Mucosa of stomach (tissue), 1 donor: ENCODE measurements at regions not wholly inside any gene's neighbourhood (a gene's known extent, or its start where the extent isn't known, plus 50 kb on each side); places are given as distances from the start of the nearest gene placed in this dataset.
"Not testable (repeated sequence)": the region's sequence is repeated elsewhere in the genome, so short reads cannot be mapped to it uniquely, and the experiment has no call there.

Experiments used
- H3K27me3 ChIP-seq: one replicate; pipeline ENCODE4 v1.7.0; 2013; ENCODE audit warnings: mild to moderate bottlenecking, low read length; ENCODE audit not compliant: control insufficient read depth, insufficient read depth
- H3K36me3 ChIP-seq: one replicate; pipeline ENCODE4 v1.7.0; 2013; ENCODE audit warnings: low read length; ENCODE audit not compliant: control insufficient read depth, insufficient read depth
- H3K4me1 ChIP-seq: one replicate; pipeline ENCODE4 v1.7.0; 2013; ENCODE audit warnings: mild to moderate bottlenecking, low read length; ENCODE audit not compliant: control insufficient read depth, insufficient read depth
- H3K4me3 ChIP-seq: one replicate; pipeline ENCODE4 v1.7.0; 2013; ENCODE audit warnings: low read length
- H3K9ac ChIP-seq: one replicate; pipeline ENCODE4 v1.7.0; 2013; ENCODE audit warnings: mild to moderate bottlenecking, low read length, moderate library complexity
- H3K9me3 ChIP-seq: one replicate; pipeline ENCODE4 v1.7.0; 2013; ENCODE audit warnings: mild to moderate bottlenecking, low read length, moderate library complexity; ENCODE audit not compliant: control insufficient read depth
- donor health status: Pancreatic carcinoma.

DNA sequence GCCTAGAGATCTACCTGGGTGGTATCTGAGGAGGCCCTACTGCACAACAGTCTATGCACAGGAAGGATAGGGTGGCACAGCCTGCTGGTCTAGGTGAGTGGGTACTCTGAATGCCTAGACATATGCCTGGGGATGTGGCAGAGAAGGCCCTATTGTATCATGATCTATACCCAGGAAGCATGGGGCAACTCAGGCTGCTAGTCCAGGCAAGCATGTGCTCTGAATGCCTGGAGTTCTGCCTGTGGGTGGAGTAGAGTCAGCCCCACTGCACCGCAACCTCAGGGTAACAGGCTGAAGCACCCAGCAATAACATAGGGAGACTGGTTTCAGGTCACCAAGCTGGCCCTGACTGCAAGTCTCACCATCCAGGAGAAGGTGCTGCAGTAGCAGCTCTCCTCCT lies 224.7 kb downstream of the MFSD1 start:
- Histone ChIP-seq H3K4me3 (no peak overlapping the region), H3K36me3 (no peaks in the 10 kb centered on the region), H3K9me3 (no peaks in the 10 kb centered on the region), H3K9ac (no peak overlapping the region), H3K4me1 (no peaks in the 10 kb centered on the region), H3K27me3 (no peaks in the 10 kb centered on the region)

DNA sequence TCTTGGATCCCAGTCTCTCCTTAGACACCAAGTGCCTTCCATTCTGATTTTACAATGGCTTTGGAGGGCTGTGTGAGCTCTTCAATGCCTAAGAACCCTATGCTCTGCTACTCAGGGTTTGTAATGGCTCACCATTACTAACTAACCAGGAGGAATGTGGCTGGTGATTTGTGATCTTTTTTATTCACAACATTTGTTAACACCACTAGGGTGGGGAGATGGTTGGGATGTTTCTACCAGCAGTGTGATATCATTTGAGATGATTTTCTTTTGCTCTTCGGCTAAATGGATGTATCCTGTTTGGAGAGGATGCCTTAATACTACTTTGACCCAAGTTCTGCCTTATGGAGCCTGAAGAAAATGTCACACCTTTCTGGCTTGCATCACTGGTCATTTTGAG lies 226.9 kb downstream of the MFSD1 start:
- Histone ChIP-seq H3K27me3 (no peaks in the 10 kb centered on the region), H3K4me3 (no peak overlapping the region), H3K4me1 (no peaks in the 10 kb centered on the region), H3K9ac (no peak overlapping the region), H3K36me3 (no peaks in the 10 kb centered on the region), H3K9me3 (no peaks in the 10 kb centered on the region)

DNA sequence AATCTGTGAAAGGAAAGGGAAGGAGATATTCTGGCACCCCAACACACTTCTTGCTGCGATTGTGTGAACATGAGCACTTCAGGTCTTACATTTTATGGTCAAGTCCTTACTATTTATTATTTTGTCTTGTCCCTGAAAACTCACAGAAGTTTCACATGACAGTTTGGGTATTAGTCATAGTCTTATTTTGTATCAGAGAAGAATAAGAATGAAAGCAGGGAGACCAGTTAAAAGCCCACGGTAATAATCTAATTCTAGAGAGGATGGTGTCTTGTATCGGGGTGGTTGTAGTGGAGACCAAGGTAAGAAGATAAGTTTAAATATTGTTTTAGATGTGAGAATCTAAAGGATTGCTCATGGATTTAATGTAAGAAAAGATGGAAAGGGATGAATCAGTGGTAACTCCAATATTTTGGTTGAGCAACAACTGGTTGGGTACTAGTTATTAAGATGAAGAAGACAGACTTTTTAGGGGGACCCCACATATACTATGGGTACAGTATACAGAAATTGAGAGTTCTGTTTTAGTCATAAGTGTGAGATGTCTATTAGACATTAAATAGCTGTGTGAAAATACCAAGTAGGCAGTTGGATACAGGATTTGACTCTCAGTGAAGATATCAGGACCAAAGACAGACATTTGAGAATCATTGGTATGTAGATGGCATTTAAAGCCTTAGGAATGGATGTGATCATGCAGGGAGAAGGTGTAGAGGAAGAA lies 227.6 kb downstream of the MFSD1 start:
- Histone ChIP-seq H3K4me1 (no peaks in the 10 kb centered on the region), H3K4me3 (no peak overlapping the region), H3K36me3 (no peaks in the 10 kb centered on the region), H3K9ac (no peak overlapping the region), H3K9me3 (no peaks in the 10 kb centered on the region), H3K27me3 (no peaks in the 10 kb centered on the region)

DNA sequence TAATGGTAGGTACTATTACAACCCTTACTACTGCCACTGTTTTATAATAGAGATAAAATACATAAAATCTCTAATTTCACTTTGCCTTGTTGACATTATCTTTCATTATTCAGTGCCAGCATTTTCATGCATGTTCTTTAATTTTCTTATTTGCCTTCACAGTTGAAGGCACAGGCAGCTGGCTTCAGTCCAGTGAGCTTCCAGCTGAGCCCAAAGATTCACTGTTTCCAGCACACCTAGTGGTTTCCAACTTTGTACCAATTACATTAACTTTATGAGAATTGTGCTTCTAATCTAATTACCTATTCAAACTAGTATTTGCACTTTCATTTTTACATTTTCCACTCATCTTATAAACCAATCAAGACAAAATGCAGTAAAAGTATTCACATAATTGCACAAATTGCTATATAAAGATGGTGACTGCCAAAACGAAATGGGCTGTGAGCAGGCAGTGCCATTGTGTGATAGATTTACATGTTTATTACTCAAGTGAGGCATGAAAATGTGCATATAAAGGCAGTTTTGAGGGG lies 228.3 kb downstream of the MFSD1 start:
- Histone ChIP-seq H3K27me3 (no peaks in the 10 kb centered on the region), H3K36me3 (no peaks in the 10 kb centered on the region), H3K9ac (no peak overlapping the region), H3K4me3 (no peak overlapping the region), H3K4me1 (no peaks in the 10 kb centered on the region), H3K9me3 (no peaks in the 10 kb centered on the region)

DNA sequence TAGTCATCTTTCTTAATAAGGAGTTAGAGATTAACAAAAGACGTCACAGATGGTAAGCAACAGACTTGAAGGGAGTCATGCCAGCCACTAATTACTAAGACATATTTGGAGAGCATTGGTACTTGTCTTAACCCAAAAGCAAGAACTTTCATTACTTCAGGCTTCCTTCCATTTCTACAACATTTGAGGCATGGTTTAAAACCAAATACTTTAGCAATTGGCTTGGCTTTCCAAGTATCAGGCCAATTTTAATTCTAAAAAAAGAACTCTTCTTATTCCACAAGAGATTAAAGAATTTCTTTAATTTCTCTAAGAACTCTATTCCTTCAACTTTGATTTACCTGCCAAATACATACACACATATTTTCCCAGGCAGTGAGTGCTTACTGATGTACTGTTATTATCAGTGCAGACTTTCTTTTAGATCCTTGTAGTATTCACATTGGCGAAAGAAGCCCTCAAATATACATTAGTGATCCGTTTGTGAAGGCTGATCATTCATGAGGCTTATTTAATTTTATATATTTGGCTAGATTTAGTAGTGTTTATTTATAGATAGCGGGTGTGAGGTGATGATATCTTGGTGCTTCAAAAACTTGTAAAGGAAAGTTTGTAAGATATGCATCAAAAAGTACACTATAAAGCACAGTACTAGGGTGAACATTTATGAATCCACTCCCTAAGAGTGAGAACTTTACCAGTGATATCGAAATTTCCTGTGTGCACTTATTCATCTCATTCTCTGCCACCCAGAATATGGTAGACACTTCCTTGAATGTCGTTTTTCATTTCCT lies 229.2 kb downstream of the MFSD1 start:
- Histone ChIP-seq H3K36me3 (no peaks in the 10 kb centered on the region), H3K9ac (no peak overlapping the region), H3K4me1 (no peaks in the 10 kb centered on the region), H3K9me3 (no peaks in the 10 kb centered on the region), H3K4me3 (no peak overlapping the region), H3K27me3 (no peaks in the 10 kb centered on the region)

DNA sequence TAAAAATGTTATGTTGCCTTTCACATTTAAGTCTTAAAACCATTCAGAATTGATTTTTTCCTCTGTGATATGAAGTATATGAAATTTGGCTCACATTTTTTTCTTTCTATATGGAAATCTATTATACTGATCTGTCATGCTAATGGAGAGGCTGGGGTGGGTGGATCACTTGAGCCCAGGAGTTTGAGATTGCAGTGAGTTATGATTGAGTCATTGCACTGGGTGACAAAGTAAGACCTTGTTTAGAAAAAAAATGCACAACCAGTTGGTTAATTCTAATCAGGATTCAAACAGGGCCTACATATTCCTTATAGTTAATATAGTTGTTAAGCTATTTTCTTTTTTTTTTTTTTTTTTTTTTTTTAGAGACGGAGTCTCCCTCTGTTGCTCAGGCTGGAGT lies 230.5 kb downstream of the MFSD1 start:
- no peak overlapping the region for H3K9ac ChIP-seq
- H3K36me3 ChIP-seq, result no peaks in the 10 kb centered on the region
- no peak overlapping the region for H3K4me3 ChIP-seq
- no peaks in the 10 kb centered on the region for H3K4me1 ChIP-seq
- no peaks in the 10 kb centered on the region for H3K27me3 ChIP-seq
- no peaks in the 10 kb centered on the region for H3K9me3 ChIP-seq

DNA sequence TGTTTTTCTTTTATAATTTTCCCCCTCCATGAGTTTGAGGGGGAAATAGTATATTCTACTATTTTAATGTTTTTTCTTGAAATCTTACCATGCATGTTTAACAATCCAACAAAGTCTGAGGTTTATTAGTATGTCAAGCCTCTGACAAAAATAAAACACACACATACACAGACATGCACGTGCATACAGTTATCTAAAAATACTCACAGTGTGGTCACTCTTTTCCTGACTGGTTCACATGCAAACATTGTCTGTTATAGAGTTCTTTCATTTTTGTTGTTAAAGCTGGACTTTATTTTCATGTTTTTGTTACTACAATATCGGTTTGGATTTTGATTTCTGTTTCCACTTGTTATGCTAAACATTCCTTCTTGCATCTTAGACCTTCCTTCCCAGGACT lies 236.6 kb downstream of the MFSD1 start:
- H3K4me3 ChIP-seq, result no peak overlapping the region
- no peak overlapping the region for H3K9ac ChIP-seq
- H3K27me3 ChIP-seq, result no peaks in the 10 kb centered on the region
- H3K36me3 ChIP-seq, result no peaks in the 10 kb centered on the region
- H3K9me3 ChIP-seq, result no peaks in the 10 kb centered on the region
- H3K4me1 ChIP-seq, result no peaks in the 10 kb centered on the region

DNA sequence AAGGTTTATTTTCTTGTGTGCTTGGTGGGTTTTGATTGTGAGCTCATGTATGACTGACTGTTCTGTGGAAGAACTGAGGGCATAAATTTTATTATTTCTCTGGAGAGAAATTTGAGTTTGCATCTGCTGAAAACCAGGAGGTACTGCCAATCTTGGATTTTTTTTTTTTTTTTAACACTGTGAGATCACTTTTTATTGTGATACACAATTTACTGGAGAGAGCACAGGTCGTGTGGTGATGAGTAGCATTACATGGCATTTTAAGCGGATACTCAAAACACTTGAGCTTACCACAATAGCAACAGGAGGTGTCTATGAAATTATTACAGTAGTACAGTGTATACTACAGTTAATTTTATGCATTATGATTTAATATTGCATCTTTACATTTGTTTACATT lies 237.4 kb downstream of the MFSD1 start:
- Histone ChIP-seq H3K4me1 (no peaks in the 10 kb centered on the region), H3K9me3 (no peaks in the 10 kb centered on the region), H3K9ac (no peak overlapping the region), H3K4me3 (no peak overlapping the region), H3K36me3 (no peaks in the 10 kb centered on the region), H3K27me3 (no peaks in the 10 kb centered on the region)

DNA sequence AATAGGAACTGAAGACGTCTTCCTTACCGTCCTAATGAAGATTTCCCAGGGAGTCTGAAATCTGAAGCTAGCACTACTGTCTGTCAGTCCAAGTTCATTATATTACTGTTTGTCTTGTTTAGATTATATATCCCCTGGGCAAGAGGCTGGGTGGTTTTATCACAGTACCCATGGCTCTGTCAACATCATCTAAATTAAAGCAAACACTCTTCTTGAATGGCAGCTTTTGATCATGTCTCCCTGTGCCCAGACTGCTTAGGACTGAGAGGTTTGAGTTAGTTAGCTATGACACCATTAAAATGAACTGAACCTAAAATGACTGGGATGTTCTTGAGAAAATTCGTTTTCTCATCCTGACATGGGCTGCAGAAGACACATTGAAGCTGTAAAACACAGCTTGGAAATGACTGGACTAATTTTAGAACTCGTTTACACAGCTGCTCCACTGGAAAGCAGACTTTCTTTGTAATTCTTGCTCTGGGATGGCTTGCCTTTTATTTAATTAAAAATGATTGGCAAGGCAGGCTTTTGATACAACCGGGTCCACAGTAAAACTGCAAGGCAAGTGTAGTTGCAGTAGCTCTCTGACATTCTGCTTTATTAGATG lies 243.5 kb downstream of the MFSD1 start:
- H3K4me3 ChIP-seq, result no peak overlapping the region

DNA sequence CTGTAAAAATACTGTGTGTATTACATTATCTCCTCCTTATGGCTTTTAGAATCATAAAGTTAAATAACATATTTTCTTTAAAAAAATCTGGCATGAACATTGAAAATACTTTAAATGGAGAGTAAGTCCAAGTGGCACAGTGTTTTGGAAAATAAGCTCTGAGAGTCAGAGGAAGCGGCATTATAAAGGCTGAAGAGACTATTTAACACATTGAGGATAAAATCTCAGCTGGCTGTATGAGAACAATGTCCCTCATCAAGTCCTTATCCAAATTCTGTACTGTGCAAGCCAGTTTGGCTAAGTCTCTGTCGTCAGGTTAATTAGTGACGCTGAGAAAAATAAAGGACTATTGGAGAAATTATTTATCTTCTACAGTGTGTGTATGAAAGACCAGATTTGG lies 245.5 kb downstream of the MFSD1 start:
- H3K4me3 ChIP-seq, result no peak overlapping the region
- no peaks in the 10 kb centered on the region for H3K4me1 ChIP-seq
- H3K9ac ChIP-seq, result no peak overlapping the region
- no peaks in the 10 kb centered on the region for H3K27me3 ChIP-seq
- H3K9me3 ChIP-seq, result no peaks in the 10 kb centered on the region
- H3K36me3 ChIP-seq, result no peaks in the 10 kb centered on the region

More for the DNA sequence above, 243.5 kb downstream of the MFSD1 start:
- no peaks in the 10 kb centered on the region for H3K27me3 ChIP-seq
- no peaks in the 10 kb centered on the region for H3K9me3 ChIP-seq
- H3K9ac ChIP-seq, result no peak overlapping the region
- H3K4me1 ChIP-seq, result no peaks in the 10 kb centered on the region
- no peaks in the 10 kb centered on the region for H3K36me3 ChIP-seq

DNA sequence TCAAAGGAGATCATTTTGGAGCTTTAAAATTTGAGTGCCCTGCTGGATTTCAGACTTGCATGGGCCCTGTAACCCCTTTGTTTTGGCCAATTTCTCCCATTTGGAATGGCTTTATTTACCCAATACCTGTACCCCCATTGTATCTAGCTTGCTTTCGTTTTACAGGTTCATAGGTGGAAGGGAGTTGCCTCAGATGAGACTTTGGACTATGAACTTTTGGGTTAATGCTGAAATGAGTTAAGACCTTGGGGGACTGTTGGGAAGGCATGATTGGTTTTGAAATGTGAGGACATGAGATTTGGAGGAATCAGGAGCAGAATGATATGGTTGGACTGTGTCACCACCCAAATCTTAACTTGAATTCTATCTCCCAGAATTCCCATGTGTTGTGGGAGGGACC lies 250.6 kb downstream of the MFSD1 start:
- H3K36me3 ChIP-seq, H3K9ac ChIP-seq, H3K4me1 ChIP-seq, H3K9me3 ChIP-seq, H3K4me3 ChIP-seq, H3K27me3 ChIP-seq: not testable (repeated sequence)

DNA sequence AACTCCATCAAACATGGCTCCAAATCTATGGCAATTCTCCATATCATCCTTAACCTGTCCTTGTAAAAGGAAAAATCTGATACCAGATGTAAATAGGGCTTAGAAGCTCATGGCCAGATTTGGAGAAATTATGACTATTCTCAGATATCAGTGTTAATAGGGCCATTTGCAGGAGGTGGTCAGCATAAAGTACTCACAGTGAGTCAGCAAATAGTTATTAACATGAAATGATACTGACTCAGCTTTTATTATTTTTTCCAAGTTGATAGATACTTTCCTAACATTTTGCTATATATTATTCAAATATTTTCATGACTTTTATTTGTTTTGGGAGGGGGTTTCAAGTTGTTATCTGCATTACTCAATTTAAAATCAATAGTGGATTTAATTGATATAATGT lies 255.8 kb downstream of the MFSD1 start:
- H3K36me3 ChIP-seq, result no peaks in the 10 kb centered on the region
- H3K4me1 ChIP-seq, result no peaks in the 10 kb centered on the region
- no peaks in the 10 kb centered on the region for H3K27me3 ChIP-seq
- no peak overlapping the region for H3K4me3 ChIP-seq
- H3K9ac ChIP-seq, result no peak overlapping the region
- no peaks in the 10 kb centered on the region for H3K9me3 ChIP-seq
